ENCODE measurements at regions not wholly inside any gene's neighbourhood (a gene's known extent, or its start where the extent isn't known, plus 50 kb on each side); places are given as distances from the start of the nearest gene placed in this dataset.
"Not testable (repeated sequence)": the region's sequence is repeated elsewhere in the genome, so short reads cannot be mapped to it uniquely, and the experiment has no call there.

GRCh38 chr7:51369746-51370145 lies 53.1 kb upstream of the COBL start:
- TF ChIP-seq CTCF (IDR thresholded peaks at IDR 0.05; ENCODE audit: low read depth, low read length, poor library complexity, severe bottlenecking) (peak; percentile 66), EZH2phosphoT487 (IDR thresholded peaks at IDR 0.05; ENCODE audit: borderline replicate concordance, low read length) (no peak)
- Histone ChIP-seq H4K20me1 (ENCODE audit: control insufficient read depth, insufficient read depth, low read depth, low read length) (no peaks in the 10 kb centered on the region), H3K27me3 (ENCODE audit: control insufficient read depth, low read length) (no peaks in the 10 kb centered on the region)

GRCh38 chr7:51369228-51369627 lies 52.6 kb upstream of the COBL start:
- not testable (repeated sequence) for H3K4me2 ChIP-seq (ENCODE audit: low read length); H3K4me3 ChIP-seq (ENCODE audit: low read length); H3K9me2 ChIP-seq (replicated peaks; ENCODE audit: control insufficient read depth, low read length); H4K20me1 ChIP-seq (ENCODE audit: control insufficient read depth, insufficient read depth, low read depth, low read length); H3K27me3 ChIP-seq (ENCODE audit: control insufficient read depth, low read length); H3K27ac ChIP-seq (ENCODE audit: low read depth, low read length); H3K4me1 ChIP-seq (ENCODE audit: control insufficient read depth, low read length); H3K36me3 ChIP-seq (ENCODE audit: control insufficient read depth, low read length); H3K9me3 ChIP-seq (ENCODE audit: control insufficient read depth, insufficient read depth, low read length); H3F3A ChIP-seq (ENCODE audit: control insufficient read depth, insufficient read depth); H3K79me2 ChIP-seq (ENCODE audit: control insufficient read depth, low read length)

More at GRCh38 chr7:51369746-51370145, 53.1 kb upstream of the COBL start:
- Histone ChIP-seq H3F3A (ENCODE audit: control insufficient read depth, insufficient read depth) (no peaks in the 10 kb centered on the region), H3K9me2 (replicated peaks; ENCODE audit: control insufficient read depth, low read length) (no peaks in the 10 kb centered on the region), H3K27ac (ENCODE audit: low read depth, low read length) (no peak overlapping the region), H3K4me1 (ENCODE audit: control insufficient read depth, low read length) (no peaks in the 10 kb centered on the region), H3K9me3 (ENCODE audit: control insufficient read depth, insufficient read depth, low read length) (no peaks in the 10 kb centered on the region), H3K36me3 (ENCODE audit: control insufficient read depth, low read length) (no peaks in the 10 kb centered on the region), H3K4me2 (ENCODE audit: low read length) (no peak overlapping the region), H3K79me2 (ENCODE audit: control insufficient read depth, low read length) (no peaks in the 10 kb centered on the region), H3K4me3 (ENCODE audit: low read length) (no peak overlapping the region)

GRCh38 chr7:51368334-51368733 lies 51.7 kb upstream of the COBL start:
- no peaks in the 10 kb centered on the region for H3F3A ChIP-seq (ENCODE audit: control insufficient read depth, insufficient read depth)
- no peaks in the 10 kb centered on the region for H3K79me2 ChIP-seq (ENCODE audit: control insufficient read depth, low read length)
- no peak overlapping the region for H3K4me3 ChIP-seq (ENCODE audit: low read length)
- no peak for TF ChIP-seq CTCF (IDR thresholded peaks at IDR 0.05; ENCODE audit: low read depth, low read length, poor library complexity, severe bottlenecking)
- no peak for TF ChIP-seq EZH2phosphoT487 (IDR thresholded peaks at IDR 0.05; ENCODE audit: borderline replicate concordance, low read length)
- no peaks in the 10 kb centered on the region for H3K36me3 ChIP-seq (ENCODE audit: control insufficient read depth, low read length)
- H3K27ac ChIP-seq (ENCODE audit: low read depth, low read length): no peak overlapping the region
- no peak overlapping the region for H3K4me2 ChIP-seq (ENCODE audit: low read length)
- no peaks in the 10 kb centered on the region for H3K9me3 ChIP-seq (ENCODE audit: control insufficient read depth, insufficient read depth, low read length)
- H3K27me3 ChIP-seq (ENCODE audit: control insufficient read depth, low read length): no peaks in the 10 kb centered on the region
- H4K20me1 ChIP-seq (ENCODE audit: control insufficient read depth, insufficient read depth, low read depth, low read length): no peaks in the 10 kb centered on the region
- no peaks in the 10 kb centered on the region for H3K4me1 ChIP-seq (ENCODE audit: control insufficient read depth, low read length)
- H3K9me2 ChIP-seq (replicated peaks; ENCODE audit: control insufficient read depth, low read length): no peaks in the 10 kb centered on the region

GRCh38 chr7:51367614-51367968 lies 51.0 kb upstream of the COBL start:
- Histone ChIP-seq H3K4me2 (ENCODE audit: low read length) (no peak overlapping the region), H3K36me3 (ENCODE audit: control insufficient read depth, low read length) (no peaks in the 10 kb centered on the region), H3K4me3 (ENCODE audit: low read length) (no peak overlapping the region), H3K27ac (ENCODE audit: low read depth, low read length) (no peak overlapping the region), H3K27me3 (ENCODE audit: control insufficient read depth, low read length) (no peaks in the 10 kb centered on the region), H3K9me3 (ENCODE audit: control insufficient read depth, insufficient read depth, low read length) (peaks cover 1% of the 10 kb centered on the region; the same call in 1 of the 2 replicates), H3K9me2 (replicated peaks; ENCODE audit: control insufficient read depth, low read length) (no peaks in the 10 kb centered on the region), H3F3A (ENCODE audit: control insufficient read depth, insufficient read depth) (no peaks in the 10 kb centered on the region), H3K4me1 (ENCODE audit: control insufficient read depth, low read length) (no peaks in the 10 kb centered on the region), H4K20me1 (ENCODE audit: control insufficient read depth, insufficient read depth, low read depth, low read length) (no peaks in the 10 kb centered on the region), H3K79me2 (ENCODE audit: control insufficient read depth, low read length) (no peaks in the 10 kb centered on the region)
- no peak for TF ChIP-seq EZH2phosphoT487 (IDR thresholded peaks at IDR 0.05; ENCODE audit: borderline replicate concordance, low read length)
- TF ChIP-seq CTCF (IDR thresholded peaks at IDR 0.05; ENCODE audit: low read depth, low read length, poor library complexity, severe bottlenecking): no peak

All from DOHH2 (cell line).